ENCODE measurements at regions not wholly inside any gene's neighbourhood (a gene's known extent, or its start where the extent isn't known, plus 50 kb on each side); places are given as distances from the start of the nearest gene placed in this dataset.

DNA sequence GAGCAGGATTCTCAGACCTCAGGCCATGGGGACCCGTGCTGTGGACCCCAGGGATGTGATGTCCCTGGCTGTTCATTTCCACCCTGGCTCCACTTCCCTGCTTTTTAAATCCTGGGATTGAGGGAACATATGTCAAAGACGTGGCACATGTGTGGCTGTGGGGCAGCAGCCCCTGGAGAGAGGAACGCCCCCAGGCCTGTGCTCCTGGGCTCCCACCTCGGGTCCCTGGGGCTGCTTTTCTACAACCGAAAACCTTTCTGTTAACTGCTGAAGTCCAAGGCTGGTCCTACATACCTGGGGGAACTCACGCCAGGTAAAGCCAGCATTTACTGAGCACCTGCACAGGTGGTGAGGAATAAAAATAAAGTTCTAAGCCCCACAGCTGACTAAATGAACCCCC, 102.3 kb upstream of the FRMD1 start:
- Histone ChIP-seq H3K4me3 (replicated peaks in 1 of 3) (no peak overlapping the region), H3K27me3 (no peaks in the 10 kb centered on the region), H3K27ac (no peak overlapping the region), H3K9me3 (no peaks in the 10 kb centered on the region), H3K36me3 (no peaks in the 10 kb centered on the region), H3K4me1 (no peaks in the 10 kb centered on the region)
- no peak for DNase-seq
- intact Hi-C loops (cut with DNase I), result no loop called here
- no peak for TF ChIP-seq POLR2A (IDR thresholded peaks at IDR 0.05)
- TF ChIP-seq CTCF (IDR thresholded peaks at IDR 0.05), result no peak
- WGBS, 2 donors, result 85 to 91% methylated on average over 5 to 6 of the region's 6 CpGs

DNA sequence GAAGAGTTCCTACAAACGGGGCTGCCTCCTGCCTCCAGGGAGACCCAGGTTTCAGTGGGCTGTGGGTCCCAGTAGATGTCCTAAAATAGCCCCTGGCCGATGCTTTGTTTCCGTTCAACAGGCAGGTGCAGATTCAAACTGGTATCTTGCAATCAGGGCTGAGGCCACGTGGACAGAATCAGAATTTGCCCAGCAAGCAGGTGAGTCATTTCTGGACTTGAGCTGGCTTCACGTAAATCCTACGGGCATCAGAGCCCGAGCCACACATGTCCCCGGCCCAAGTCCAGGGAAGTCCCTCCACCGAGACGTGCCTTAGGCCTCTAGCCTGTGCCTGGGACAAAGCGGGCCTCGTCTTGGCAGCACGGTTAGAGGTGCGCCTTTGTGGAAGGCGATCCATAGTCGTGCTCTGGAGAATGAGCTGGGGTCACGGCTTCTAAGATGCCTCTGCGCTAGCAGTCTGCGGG, 101.6 kb upstream of the FRMD1 start:
- no peaks in the 10 kb centered on the region for H3K9me3 ChIP-seq
- H3K4me1 ChIP-seq, result no peaks in the 10 kb centered on the region
- no peaks in the 10 kb centered on the region for H3K36me3 ChIP-seq
- no peak overlapping the region for H3K4me3 ChIP-seq (replicated peaks in 1 of 3)
- H3K27me3 ChIP-seq, result no peaks in the 10 kb centered on the region
- intact Hi-C loops (cut with DNase I), result no loop called here
- DNase-seq, result no peak
- no peak for TF ChIP-seq POLR2A (IDR thresholded peaks at IDR 0.05)
- TF ChIP-seq CTCF (IDR thresholded peaks at IDR 0.05), result no peak
- WGBS, 2 donors, result 90 to 92% methylated on average over 14 to 19 of the region's 19 CpGs
- no peak overlapping the region for H3K27ac ChIP-seq

DNA sequence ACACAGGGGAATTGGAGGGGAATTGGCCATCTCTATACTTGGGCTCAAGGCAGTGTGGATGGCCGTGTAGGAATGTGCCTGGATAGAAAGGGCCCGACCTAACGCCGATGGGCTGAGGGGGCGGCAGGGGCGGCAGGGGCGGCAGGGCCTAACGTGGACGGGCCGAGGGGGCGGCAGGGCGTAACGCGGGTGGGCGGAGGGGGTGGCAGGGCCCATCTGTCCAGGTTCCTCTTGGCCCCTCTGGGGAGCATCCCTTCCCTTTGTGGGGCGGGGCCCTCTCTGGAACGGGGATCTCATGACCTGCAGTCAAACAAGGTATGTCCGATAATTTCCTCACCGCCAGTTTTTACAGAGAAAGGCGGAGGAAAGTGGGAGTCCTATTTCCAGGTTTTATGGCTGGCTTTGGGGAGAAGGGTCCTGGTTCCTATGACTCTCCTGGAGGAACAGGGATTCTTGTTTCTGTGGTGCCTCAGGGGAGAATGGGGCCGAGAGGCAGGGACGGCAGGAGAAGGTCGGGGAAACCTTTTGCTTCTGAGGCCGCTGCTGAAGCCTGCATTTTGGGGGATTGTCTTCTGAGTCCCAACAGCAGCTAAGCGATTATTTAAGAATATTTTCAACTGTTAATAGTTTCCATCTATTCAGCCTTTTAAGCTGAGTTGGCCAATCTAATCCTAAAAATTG, 100.8 kb upstream of the FRMD1 start:
- 91 to 95% methylated on average over 22 to 25 of the region's 25 CpGs for WGBS, 2 donors
- DNase-seq, result no peak
- Histone ChIP-seq H3K4me1 (no peaks in the 10 kb centered on the region), H3K4me3 (replicated peaks in 1 of 3) (no peak overlapping the region), H3K27ac (no peak overlapping the region), H3K36me3 (no peaks in the 10 kb centered on the region), H3K9me3 (no peaks in the 10 kb centered on the region), H3K27me3 (no peaks in the 10 kb centered on the region)
- no peak for TF ChIP-seq POLR2A (IDR thresholded peaks at IDR 0.05)
- TF ChIP-seq CTCF (IDR thresholded peaks at IDR 0.05), result no peak
- intact Hi-C loops (cut with DNase I), result no loop called here

GRCh38 chr6:168179133-168179532, 100.1 kb upstream of the FRMD1 start:
- intact Hi-C loops (cut with DNase I), result no loop called here
- H3K4me1 ChIP-seq, result no peaks in the 10 kb centered on the region
- no peak for DNase-seq
- H3K9me3 ChIP-seq, result no peaks in the 10 kb centered on the region
- TF ChIP-seq POLR2A (IDR thresholded peaks at IDR 0.05) (no peak), CTCF (IDR thresholded peaks at IDR 0.05) (no peak)
- 94 to 96% methylated on average over 15 to 16 of the region's 16 CpGs for WGBS, 2 donors
- no peak overlapping the region for H3K4me3 ChIP-seq (replicated peaks in 1 of 3)
- no peaks in the 10 kb centered on the region for H3K36me3 ChIP-seq
- H3K27ac ChIP-seq, result no peak overlapping the region
- no peaks in the 10 kb centered on the region for H3K27me3 ChIP-seq

DNA sequence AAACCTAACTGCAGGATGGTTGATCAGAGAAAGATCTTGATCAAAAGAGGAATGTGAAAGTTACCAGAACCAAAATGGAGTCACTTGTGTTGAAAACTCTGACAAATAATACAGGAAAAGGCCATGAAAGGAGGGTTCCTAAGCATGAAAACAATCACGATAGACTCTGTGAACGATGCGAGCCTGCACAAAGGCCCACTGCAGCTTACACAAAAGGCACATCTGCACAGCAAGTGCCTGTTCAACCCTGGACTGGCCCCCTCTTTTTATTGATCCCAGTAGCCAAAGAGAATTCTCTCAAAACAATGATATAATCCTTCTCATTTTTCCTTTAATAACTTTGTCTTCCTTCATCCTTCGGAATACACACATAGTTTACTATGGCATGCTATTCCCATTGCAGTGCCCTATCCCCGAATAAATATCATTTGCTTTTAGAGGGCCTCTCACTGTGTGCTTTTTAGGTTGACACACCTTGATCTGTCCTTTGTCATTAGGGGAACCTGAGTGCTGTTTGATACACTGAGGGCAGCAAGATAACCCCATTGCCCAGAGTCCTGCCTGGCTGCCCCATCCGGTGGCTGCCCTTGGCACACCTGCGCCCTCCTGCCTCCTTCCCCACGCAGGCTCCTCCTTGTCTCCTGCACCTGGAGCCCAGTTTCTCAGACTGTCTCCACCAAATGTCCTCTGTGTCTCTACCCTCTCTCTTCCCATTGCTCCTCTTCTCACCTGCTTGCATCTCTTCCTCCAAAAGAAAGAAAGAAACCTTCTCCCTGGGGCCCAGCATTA, 98.3 kb upstream of the FRMD1 start:
- no peak overlapping the region for H3K4me3 ChIP-seq (replicated peaks in 1 of 3)
- WGBS, 2 donors, result 93 to 95% methylated on average over 8 of the region's 8 CpGs
- no peaks in the 10 kb centered on the region for H3K27me3 ChIP-seq
- TF ChIP-seq POLR2A (IDR thresholded peaks at IDR 0.05) (no peak), CTCF (IDR thresholded peaks at IDR 0.05) (no peak)
- no peak for DNase-seq
- no peaks in the 10 kb centered on the region for H3K4me1 ChIP-seq
- H3K27ac ChIP-seq, result no peak overlapping the region
- intact Hi-C loops (cut with DNase I), result no loop called here
- no peaks in the 10 kb centered on the region for H3K36me3 ChIP-seq
- H3K9me3 ChIP-seq, result no peaks in the 10 kb centered on the region
